OCI-LY7 (cell line): ENCODE measurements at regions not wholly inside any gene's neighbourhood (a gene's known extent, or its start where the extent isn't known, plus 50 kb on each side); places are given as distances from the start of the nearest gene placed in this dataset.

Experiments used
- BruUV-seq: library from RNA; stranded (reverse); fragments of 400-500 nt; replicated peaks from 2 replicates; lab custom pipeline; 2021; lab: Mats Ljungman, UMichigan
- CTCF ChIA-PET: fragments of 300-600 bp; sonication (Branson Sonifier 250); formaldehyde crosslinking; loops from one replicate; lab custom pipeline; 2022; ENCODE audit warnings: antibody characterized with exemption; ENCODE audit not compliant: unreplicated experiment; lab: Charles Lee
- POLR2A ChIA-PET: fragments of 300-600 bp; sonication (Branson Sonifier 250); formaldehyde crosslinking; loops from one replicate; lab custom pipeline; 2022; ENCODE audit warnings: antibody characterized with exemption; lab: Charles Lee
- DNase-seq: peaks from one replicate; pipeline ENCODE4 v3.0.0-alpha.2; 2015; ENCODE audit warnings: low spot score
- H2AFZ ChIP-seq: fragments of 200-600 bp; sonication (generic), shearing (Covaris generic); 2 replicates; pipeline ENCODE4 v1.6.1; 2014; ENCODE audit warnings: mild to moderate bottlenecking, antibody characterized with exemption, low read length, moderate library complexity
- H3K27ac ChIP-seq: fragments of 200-600 bp; sonication (generic); 2 replicates; pipeline ENCODE4 v1.5.1; 2014; ENCODE audit warnings: mixed run types, low read depth, mild to moderate bottlenecking, moderate library complexity, low read length, inconsistent platforms; ENCODE audit not compliant: poor library complexity, severe bottlenecking
- H3K36me3 ChIP-seq: fragments of 200-600 bp; sonication (generic); 2 replicates; pipeline ENCODE4 v1.6.1; 2014; ENCODE audit warnings: mild to moderate bottlenecking, antibody characterized with exemption, low read length, moderate library complexity, mixed read lengths; ENCODE audit not compliant: insufficient read depth
- H3K4me1 ChIP-seq: fragments of 200-600 bp; sonication (generic); 2 replicates; pipeline ENCODE4 v1.5.1; 2014; ENCODE audit warnings: mild to moderate bottlenecking, low read length; ENCODE audit not compliant: insufficient read depth, poor library complexity, severe bottlenecking
- H3K4me2 ChIP-seq: fragments of 200-600 bp; sonication (generic); 2 replicates; pipeline ENCODE4 v1.6.1; 2014; ENCODE audit warnings: mild to moderate bottlenecking, low read length
- H3K4me3 ChIP-seq: fragments of 200-600 bp; sonication (generic); 2 replicates; pipeline ENCODE4 v1.5.1; 2014; ENCODE audit warnings: mild to moderate bottlenecking, low read depth, low read length; ENCODE audit not compliant: poor library complexity, severe bottlenecking
- H3K79me2 ChIP-seq: fragments of 200-600 bp; sonication (generic); 2 replicates; pipeline ENCODE4 v1.6.1; 2016; ENCODE audit warnings: low read depth, mild to moderate bottlenecking, low read length, moderate library complexity, mixed read lengths; ENCODE audit not compliant: insufficient read depth
- H3K9me2 ChIP-seq: fragments of 200-600 bp; sonication (generic); 2 replicates; pipeline ENCODE4 v1.6.1; 2016; ENCODE audit warnings: mild to moderate bottlenecking, low read length, mixed read lengths; ENCODE audit not compliant: insufficient read depth
- H3K9me3 ChIP-seq: fragments of 200-600 bp; sonication (generic); 2 replicates; pipeline ENCODE4 v1.6.1; 2014; ENCODE audit warnings: mild to moderate bottlenecking, mixed run types, low read length, mixed read lengths
- H4K20me1 ChIP-seq: fragments of 200-600 bp; sonication (generic); 2 replicates; pipeline ENCODE4 v1.6.1; 2014; ENCODE audit warnings: mild to moderate bottlenecking, antibody characterized with exemption, low read length, moderate library complexity, mixed read lengths; ENCODE audit not compliant: insufficient read depth
- EZH2phosphoT487 ChIP-seq: fragments of 200-600 bp; sonication (generic); IDR thresholded peaks from 2 replicates; pipeline ENCODE4 v1.6.1; 2018; ENCODE audit warnings: low read depth, borderline replicate concordance, mild to moderate bottlenecking, mixed run types, antibody characterized with exemption, low read length, moderate library complexity, mixed read lengths
- intact Hi-C: fragments of 100-400 bp; cut with micrococcal nuclease; formaldehyde crosslinking; loops from one replicate; pipeline ENCODE4 v1.10.0; 2022; ENCODE audit not compliant: unreplicated experiment
- TF ChIP-seq, protein P1 (sequence below): fragments of 200-600 bp; sonication (generic); conservative IDR thresholded peaks from 2 replicates; pipeline ENCODE4 v1.5.1; 2014; ENCODE audit warnings: mild to moderate bottlenecking, antibody characterized with exemption, low read length, moderate library complexity, mixed read lengths

GRCh38 chr4:14863418-14864364 lies 138.6 kb upstream of the CPEB2 start:
- Histone ChIP-seq H3K27ac (no peak overlapping the region), H3K4me1 (no peaks in the 10 kb centered on the region), H3K36me3 (no peaks in the 10 kb centered on the region), H3K9me3 (no peaks in the 10 kb centered on the region), H3K4me2 (no peak overlapping the region), H4K20me1 (no peaks in the 10 kb centered on the region), H3K79me2 (no peaks in the 10 kb centered on the region), H2AFZ (no peak overlapping the region), H3K9me2 (no peaks in the 10 kb centered on the region), H3K4me3 (no peak overlapping the region)
- DNase-seq, result no peak
- intact Hi-C loops, result no loop called here
- no peak for TF ChIP-seq EZH2phosphoT487
- TF ChIP-seq, protein P1, sequence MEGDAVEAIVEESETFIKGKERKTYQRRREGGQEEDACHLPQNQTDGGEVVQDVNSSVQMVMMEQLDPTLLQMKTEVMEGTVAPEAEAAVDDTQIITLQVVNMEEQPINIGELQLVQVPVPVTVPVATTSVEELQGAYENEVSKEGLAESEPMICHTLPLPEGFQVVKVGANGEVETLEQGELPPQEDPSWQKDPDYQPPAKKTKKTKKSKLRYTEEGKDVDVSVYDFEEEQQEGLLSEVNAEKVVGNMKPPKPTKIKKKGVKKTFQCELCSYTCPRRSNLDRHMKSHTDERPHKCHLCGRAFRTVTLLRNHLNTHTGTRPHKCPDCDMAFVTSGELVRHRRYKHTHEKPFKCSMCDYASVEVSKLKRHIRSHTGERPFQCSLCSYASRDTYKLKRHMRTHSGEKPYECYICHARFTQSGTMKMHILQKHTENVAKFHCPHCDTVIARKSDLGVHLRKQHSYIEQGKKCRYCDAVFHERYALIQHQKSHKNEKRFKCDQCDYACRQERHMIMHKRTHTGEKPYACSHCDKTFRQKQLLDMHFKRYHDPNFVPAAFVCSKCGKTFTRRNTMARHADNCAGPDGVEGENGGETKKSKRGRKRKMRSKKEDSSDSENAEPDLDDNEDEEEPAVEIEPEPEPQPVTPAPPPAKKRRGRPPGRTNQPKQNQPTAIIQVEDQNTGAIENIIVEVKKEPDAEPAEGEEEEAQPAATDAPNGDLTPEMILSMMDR, result no peak
- CTCF ChIA-PET, result no interaction called here
- no TSS peak for BruUV-seq
- POLR2A ChIA-PET, result no interaction called here

DNA sequence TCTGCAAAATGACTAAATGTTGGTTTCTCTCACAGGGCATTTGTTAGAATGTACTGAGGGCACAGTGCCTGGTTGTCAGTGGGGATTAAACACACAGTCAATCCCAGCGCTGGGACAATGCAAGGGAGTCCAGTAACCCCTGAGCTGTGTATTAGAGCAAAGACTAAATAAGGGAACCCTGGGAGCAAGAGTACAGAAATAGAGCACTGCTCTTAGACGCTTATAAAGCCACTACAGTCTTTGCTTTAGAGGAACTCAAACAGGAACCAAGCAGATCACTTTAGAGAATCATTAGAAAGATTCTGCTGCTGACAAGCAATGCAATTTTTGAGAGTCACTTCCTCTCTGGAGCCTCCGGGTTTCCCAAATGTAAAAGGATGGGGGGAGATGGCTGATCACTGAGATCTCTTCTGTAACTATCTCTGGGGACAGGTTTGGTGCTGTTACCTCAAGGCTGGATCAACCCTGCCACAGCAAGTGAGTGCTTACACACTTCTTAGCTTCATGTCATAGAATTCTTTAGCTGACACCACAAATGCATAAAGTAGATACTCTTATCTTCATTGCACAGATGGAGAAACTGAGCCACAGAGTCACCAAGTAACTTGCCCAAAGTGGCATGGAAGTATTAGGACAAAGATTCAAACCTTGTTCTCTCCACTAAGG lies 137.8 kb upstream of the CPEB2 start:
- H3K27ac ChIP-seq, result no peak overlapping the region
- no TSS peak for BruUV-seq
- intact Hi-C loops, result no loop called here
- ChIA-PET CTCF (no interaction called here), POLR2A (no interaction called here)
- no peaks in the 10 kb centered on the region for H4K20me1 ChIP-seq
- DNase-seq, result no peak
- H3K9me2 ChIP-seq, result no peaks in the 10 kb centered on the region
- H3K79me2 ChIP-seq, result no peaks in the 10 kb centered on the region
- H2AFZ ChIP-seq, result no peak overlapping the region
- no peaks in the 10 kb centered on the region for H3K9me3 ChIP-seq
- H3K36me3 ChIP-seq, result no peaks in the 10 kb centered on the region
- no peak overlapping the region for H3K4me3 ChIP-seq
- no peak overlapping the region for H3K4me2 ChIP-seq
- TF ChIP-seq EZH2phosphoT487, result no peak
- TF ChIP-seq, protein P1, result no peak
- no peaks in the 10 kb centered on the region for H3K4me1 ChIP-seq
